HG02642 (cell line): ENCODE measurements at regions not wholly inside any gene's neighbourhood (a gene's known extent, or its start where the extent isn't known, plus 50 kb on each side); places are given as distances from the start of the nearest gene placed in this dataset.
"Not testable (repeated sequence)": the region's sequence is repeated elsewhere in the genome, so short reads cannot be mapped to it uniquely, and the experiment has no call there.

Source experiments
- ATAC-seq: cut with Tn5 transposase; IDR thresholded peaks from one replicate; pipeline ENCODE4 v1.9.1; 2021; ENCODE audit warnings: mild to moderate bottlenecking; ENCODE audit not compliant: unreplicated experiment, poor library complexity

DNA sequence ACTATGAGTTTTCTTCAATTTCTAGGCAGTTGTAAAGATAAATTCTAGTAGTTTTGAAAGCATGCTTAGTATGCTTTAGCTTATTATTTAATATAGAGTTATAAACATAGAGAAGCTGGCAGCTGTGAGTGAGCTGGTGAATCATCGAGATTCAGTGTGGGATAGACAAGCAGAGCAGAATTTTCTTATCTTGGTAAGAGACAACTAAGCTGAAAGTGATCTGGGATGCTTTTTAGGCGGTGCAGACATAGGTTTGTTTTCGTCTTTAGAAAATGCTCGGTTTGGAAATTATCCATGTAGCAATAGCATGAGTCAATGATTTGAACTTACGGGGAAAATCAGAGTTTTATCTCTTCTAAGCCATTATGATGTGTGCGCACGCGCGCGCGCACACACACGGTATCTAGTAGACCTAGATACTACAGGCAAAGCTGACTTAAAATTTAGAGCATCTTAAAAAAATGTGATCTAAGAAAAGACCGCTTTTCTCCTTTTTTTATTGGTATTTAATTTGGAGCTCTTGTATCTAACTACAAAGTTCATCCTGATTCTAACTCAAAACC, 128.3 kb upstream of the MAP3K7 start:
- ATAC-seq = no peak

DNA sequence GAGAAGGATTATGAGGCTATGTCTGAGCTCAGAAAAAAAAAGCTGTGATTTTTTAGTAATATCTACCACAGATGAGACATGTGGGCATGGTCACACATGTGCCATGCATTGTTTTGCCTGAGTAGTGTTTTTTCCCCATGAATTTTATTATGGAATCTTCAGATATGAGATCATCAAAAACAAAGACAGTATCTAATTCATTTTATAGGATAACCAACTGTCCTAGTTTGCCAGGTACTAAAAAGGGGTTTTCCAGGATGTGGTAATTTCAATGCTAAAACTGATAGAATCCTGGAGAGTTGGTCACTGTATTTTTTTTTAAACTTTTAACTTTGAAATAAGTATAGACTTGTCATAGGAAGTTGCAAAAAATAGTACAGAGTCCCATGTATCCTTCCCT, 127.4 kb upstream of the MAP3K7 start:
- no peak for ATAC-seq

DNA sequence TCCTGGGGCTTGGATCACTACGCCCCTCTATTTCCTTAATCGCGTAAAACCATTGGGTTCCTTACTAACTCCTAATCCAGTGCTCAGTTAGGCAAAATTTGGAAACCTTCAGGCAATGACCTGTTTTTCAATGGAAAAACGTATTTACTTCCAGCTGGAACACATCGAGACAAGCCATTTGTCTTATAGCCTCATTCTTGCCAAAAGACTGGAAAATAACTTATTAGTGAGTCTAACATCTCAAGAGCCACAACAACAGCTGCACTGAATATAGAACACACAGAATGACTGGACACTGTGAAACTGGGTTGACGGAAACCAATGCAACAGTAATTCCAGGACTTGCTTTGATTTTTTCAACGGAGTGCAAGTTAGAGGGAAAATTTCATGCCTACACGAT, 125.2 kb upstream of the MAP3K7 start:
- ATAC-seq = no peak

DNA sequence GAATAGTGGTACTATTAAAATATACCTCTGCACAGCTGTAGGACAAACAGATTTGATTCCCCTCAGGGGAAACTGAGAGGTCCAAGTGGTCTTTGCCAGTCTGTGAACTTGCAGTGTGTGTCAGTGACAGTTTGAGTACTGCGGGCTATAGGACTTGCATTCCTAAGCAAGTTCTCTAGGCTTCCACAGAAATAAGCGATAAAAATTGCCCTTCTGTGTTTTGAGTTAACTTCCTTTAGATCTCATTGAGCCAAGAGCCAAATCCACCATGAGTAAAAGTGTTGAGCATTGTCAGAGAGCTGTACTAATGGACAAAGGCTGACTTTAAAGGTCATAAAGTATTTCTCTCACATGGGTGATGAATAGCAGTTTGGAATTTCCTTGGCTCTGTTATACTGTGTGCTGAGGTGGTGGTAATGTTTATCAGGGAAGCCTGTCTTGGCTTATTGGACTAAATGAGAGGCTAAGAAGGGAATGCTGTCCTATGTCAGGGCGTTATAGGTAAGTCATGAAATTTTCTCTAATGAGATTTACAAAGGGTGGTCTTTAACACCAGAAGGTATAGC, 122.6 kb upstream of the MAP3K7 start:
- ATAC-seq = no peak

DNA sequence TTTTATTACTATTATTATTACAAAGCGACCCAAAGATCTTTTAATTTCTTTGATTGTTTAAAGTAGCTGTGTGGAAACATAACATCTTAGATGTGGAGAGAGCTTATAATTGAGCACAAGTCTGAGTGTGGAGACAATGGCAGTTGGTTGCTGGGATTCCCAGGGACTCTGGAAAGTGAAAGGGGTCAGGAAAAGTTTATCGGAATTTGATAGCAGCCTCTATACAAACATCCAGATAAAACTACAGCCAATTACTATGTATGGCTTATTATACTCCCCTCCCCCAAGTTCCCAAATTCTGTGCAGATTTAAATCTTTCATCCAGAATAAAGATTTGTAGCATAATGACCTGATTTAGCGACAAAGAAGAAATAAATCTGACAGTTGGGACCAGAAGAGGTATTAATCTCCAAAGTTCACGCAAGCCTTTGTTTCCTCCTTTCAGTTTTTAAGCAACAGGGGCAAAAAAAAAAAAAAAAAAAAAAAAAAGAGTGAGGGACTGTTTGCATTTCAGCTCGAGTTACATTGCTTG, 121.4 kb upstream of the MAP3K7 start:
- no peak for ATAC-seq

DNA sequence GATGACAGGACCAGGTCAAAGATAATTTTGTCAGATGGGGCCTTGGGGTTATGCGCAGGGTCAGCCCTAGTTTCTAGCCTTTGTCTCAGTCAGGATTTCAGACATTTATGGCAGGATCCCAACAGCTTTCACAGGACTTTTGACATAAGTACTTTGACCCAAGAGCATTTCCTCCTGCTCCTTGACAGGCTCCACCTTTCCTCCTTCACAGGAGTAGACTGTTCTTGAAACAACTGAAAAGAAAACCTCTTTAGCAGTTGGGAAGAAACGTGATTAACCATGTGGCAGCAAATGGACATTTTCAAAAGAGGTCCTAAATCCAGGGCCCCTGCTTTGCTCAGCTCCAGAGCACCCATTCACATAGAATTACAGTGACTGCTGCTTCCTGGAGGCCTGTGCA, 120.4 kb upstream of the MAP3K7 start:
- no peak for ATAC-seq

DNA sequence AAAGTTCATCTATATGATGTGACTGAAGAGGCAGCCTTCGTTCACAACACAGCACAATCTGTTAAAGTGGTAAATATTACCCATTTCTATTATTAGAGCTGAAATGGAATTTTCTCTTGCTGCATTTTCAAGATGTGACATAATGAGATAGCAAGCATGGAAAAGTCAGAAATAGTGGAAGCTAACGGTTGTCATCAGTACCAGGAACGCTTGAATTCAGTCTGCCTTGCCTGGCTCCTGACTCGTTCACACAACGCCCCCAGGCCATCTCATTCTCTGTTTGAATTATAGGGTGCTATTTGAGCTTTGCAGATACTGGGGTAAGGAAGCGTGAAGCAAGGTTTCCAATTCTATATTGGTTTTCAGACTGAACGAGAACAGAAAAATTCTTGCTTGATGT, 116.5 kb upstream of the MAP3K7 start:
- ATAC-seq = no peak

DNA sequence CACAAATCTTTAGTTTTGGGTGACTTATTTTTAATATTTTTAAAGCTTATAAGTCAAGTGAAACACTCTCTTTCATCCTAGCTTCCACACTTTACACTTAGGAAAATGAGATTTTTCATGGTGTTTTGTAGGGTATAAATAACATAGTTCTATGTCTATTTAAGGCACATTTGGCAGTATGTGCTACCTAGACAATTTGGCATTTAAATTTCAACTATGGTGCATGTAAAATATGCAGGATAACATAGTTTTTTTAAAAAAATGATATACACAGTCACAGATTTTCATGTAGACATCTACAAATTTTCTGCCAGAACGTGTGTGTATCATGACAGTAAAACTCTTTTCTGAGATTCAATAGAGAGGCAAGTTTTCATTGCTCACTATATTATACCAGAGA, 115.1 kb upstream of the MAP3K7 start:
- no peak for ATAC-seq

DNA sequence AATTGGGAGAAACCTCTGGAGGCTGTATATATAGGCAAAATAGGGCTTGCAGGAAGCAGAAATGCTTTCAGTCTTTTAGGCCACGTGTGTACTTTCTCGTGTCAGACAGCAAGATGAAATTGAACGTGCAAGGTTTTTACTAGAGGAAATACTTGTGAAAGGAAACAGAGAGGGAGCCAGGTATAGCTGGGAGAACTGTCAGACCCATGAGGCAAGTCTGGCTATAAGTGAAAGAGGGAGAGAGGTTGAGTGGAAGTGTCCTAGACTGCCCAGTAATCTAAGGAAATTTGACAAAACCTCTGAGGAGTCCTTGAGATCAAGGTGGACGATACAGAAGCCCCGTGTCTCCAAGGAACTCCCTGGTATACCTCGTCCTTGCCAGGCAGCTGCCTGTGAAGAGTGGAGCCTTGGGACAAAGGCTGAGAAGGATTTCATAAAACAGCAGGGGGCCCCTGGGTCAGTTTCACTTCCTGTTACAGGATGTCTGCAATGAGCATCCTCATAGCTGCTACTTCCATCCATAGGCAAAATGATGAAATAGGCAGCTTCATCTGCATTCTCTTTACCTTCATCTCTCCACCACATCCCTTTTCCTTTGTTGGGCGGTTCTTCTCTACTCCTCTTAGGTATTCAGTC, 114.4 kb upstream of the MAP3K7 start:
- peak; percentile 85 for ATAC-seq

DNA sequence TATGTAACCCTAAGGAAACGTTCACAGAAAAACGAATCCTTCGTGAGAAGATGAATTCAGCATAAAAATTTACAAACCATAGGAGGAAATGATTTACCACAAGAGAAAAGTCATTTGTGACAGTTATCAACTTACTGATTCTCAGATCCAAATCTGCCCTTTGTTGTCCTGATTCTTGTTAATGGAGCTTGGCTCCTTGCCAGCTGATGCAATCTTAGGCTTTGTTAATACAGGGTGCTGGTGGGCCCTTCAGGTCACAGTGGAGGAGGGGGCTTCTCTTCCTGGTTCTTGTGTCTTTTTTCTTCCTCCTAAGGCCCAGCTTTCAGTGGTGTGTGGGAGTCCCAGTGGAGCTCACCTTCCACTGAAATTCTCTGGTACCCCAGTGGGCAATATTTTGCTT, 108.4 kb upstream of the MAP3K7 start:
- ATAC-seq = no peak

DNA sequence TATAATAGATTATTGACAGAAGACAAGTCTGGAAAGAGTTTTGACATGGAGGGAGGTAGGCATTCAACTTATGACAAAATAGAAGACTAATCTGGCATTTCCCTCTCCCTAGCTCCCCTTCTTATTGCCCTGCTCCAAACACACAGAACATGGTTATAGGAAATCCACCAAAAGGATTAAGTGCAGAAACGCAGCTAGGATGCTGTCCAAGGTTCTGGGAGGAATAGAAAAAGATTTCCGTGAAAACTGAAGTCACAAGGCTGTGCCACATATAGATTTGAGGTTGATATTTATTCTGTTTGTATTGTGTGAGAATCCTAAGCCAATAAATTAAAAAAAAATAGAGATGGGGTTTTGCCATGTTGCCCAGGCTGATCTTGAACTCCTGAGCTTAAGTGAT, 107.9 kb upstream of the MAP3K7 start:
- no peak for ATAC-seq

DNA sequence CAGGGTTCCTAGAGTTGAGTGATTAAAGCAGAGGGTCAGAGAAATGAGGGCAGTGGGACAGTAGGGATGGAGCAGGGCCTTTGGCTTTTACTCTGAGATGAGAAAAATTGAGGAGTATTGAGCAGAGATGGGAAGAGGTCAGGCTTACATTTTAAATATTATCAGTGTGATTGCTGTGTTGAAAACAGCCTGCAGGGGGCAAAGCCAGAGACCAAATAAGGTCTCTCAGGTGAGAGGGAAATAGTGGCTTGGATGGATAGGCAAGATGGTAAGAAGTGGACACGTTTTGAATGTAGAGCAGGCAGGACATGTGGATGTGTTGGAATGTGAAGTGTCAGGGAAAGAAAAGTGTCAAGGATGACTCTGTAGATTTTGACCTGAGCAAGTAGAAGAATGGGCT, 105.0 kb upstream of the MAP3K7 start:
- no peak for ATAC-seq

DNA sequence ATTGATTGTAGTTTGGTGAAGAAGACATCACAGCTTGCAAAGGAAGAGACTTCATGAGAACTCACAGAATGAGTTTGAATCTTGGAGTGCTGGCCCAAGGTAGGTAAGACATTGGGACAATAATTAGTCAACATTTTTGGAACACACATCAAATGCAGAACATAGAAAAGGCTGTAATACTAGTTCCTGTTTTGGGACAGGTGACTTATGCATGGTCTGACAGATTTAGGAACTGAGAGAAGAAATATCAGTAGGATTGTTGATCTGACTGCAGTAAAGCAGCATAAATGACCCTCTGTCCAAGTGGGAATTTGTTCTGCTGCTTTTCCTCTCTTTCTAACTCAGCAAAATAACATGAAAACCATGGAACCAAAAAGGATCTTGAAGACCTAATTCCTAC, 102.3 kb upstream of the MAP3K7 start:
- ATAC-seq = no peak

DNA sequence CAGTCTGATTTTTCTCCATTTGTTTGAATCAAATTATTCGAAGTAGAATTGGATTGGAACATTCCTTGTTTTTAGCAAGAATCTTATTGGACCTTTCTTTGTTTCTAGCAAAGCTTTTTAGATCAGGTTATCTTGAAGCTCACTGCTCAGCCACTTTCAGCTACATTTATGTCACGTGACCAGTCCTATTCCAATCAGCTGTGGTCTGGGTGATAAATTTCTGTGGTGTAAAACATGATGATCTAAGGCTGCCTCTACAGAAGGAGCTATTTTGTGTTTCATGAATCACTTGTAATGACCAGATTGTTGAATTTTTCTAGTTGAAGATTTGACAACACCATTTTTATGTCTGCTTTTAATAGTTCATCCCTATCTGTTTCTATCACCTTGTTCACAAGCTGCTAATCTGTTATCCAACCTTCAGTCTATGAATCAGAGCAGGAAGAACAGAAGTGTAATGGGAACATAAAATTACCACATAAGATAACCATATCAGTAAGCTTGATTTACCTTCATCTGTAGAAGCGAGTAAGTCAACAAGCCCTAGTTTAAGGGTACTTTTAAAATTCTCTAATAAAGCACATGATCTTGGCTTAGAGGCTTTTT, 101.0 kb upstream of the MAP3K7 start:
- ATAC-seq = no peak

DNA sequence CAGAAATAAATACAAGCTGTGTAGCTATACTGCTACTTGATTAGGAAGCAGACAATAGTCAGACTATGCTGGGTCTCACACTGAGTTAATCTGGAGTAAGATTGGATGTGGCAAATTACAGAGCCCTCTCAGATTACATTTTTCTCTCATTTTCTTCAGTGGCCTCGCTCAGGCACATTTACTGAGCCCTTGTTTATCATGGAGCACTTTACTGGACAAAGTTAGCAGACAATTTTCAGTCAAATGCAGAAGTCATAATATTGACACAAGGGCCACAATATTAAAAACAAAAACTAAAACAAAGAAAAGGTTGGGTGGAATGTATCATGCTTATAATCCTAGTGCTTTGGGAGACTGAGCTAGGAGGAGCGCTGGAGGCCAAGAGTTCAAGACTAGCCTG, 95.0 kb upstream of the MAP3K7 start:
- ATAC-seq = no peak

DNA sequence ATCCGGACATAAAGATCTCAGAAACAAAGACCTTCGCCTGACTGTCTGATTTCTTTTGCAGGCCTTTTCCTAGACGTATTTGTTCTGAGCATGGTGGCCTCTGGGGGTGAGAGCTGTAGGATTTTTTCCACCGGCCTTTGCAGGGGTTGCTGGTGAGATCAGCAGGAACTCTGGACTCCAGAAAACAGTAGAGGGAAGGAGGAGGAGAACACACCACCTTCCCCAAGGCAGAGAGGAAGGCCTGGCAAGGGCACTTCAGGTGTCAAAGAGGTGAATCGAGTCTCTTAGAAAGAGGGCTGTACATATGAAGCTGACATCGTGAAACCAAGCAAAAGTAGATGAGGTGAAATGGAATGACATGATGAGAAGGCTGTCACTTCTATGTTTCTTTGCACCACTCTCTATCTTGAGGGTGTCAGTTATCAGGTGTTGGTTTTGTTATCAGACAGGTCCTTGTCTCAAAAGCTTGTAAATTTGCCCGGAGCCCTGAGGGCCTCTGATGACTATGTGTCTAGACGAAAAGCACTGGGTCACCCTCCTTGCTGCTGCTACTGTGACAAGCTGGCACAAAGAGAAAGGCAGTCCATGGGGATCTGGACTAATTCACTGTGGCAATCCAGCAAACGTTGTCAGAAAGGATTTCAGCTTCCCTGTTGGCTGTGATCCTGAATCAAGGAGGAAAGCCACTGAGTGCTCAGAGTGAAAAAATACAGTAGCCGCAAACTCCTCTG, 91.3 kb upstream of the MAP3K7 start:
- ATAC-seq = no peak

DNA sequence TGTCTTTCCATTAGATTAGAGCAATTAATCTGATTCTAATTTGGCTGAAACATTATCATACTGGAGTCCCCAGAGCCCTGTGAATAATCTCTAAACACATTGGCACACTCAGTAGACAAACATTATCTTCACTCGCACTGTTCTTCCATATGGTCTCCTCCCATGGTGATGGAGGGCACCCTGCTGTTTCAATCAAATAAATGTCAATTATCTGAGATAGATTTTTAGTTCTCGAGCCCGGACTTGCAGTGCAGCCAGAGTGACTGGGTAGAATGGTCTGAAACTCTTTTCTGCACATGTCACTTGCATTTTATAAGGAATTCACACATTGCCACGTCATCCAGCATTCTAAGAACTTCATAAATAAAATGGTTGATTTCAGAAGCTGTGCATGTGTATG, 90.6 kb upstream of the MAP3K7 start:
- no peak for ATAC-seq

DNA sequence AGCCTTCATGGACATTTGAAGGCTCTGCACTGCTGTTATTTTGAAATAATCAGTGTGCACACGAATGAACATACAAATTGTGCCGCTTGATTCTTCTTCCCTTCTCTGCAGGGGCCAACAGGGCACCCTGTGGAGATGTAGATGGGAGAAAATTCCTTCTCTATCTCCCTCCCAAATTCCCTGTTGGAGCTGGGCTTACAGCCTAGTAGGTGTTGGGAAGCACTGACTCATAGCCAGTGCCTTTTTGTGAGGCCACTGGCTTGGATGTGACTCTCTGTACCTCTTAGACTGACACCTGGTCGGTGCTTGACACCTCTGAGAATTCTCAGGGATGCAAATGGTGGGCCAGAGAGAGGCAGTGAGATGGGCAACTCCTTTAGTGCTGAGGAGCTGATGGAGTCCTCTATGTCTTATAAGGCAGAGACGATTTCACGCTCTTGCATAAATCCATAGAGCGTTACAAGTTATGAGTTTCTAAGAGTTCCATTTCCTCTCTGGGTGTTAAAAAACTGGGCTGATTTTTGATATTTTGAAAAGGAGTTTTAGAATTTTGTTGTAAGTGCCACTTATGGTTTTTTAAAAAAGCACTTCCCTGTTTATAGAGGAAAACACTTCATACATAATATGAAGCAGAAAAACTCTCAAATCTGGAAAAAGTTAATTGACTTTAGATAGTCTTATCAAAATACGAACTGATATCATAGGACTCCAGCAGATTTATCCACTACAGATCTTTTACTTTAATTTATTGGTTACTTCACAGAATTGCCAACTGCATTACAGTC, 89.8 kb upstream of the MAP3K7 start:
- ATAC-seq = no peak

DNA sequence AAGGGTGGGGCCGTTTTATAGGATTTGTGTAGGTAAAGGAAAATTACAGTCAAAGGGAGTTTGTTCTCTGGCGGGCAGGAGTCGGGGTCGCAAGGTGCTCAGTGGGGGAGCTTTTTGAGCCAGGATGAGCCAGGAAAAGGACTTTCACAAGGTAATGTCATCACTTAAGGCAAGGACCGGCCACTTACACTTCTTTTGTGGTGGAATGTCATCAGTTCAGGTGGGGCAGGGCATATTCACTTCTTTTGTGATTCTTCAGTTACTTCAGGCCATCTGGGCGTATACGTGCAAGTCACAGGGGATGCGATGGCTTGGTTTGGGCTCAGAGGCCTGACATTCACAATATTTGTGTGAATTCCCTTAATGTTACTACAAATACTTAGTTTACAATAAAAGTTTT, 88.2 kb upstream of the MAP3K7 start:
- ATAC-seq = not testable (repeated sequence)

DNA sequence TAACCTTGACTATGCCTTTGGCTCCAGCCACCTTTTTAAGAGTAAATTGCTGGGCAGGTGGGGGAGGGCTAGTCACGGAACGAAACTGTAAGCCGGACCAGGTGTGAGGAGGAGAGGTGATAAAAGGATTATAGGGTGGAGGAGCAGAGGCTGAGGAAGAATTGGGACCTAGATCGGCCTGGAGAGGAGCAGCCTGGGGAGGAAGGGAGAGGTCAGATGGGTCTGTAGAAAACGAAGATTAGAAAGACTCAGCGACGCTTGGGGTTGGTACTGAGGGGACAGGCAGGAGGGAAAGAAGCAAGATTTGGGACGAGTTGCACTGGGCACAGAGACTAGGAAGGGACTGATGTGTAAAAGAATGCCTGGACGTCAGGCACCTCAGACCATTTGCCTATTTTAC, 87.2 kb upstream of the MAP3K7 start:
- ATAC-seq = not testable (repeated sequence)
